Stimulated activated CD8-positive, alpha-beta memory T cell treated with anti-CD3 and anti-CD28 coated beads, Interleukin-2, amount 100 ng/mL, for 1 hour (primary cell): ENCODE measurements at regions not wholly inside any gene's neighbourhood (a gene's known extent, or its start where the extent isn't known, plus 50 kb on each side); places are given as distances from the start of the nearest gene placed in this dataset.

ENCODE experiments used
- DNase-seq, 2 donors: peaks; one replicate each; pipeline ENCODE4 v3.0.0-alpha.2; 2020; ENCODE audit warnings: low read depth in 2 of 2

DNA sequence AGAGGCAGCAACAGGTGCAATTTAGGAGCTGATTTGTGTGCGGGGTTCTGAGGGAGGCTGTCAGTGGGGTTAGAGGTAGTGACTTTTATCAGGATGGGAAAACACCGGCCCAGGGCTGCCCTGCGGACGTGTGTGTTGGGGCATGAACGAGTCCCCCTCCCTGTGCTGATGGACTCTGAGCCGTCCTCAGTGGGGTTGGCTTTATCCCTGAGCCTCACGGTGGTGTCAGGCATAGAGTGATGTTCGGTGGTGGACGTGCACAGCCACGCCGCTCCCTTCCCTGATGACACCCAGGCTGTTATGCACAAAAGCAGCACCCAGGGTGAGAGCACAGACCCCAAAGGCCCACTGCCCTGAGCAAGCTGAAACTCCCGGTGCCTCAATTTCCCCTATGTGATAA is 809.1 kb downstream of the BRD1 start:
- no peak for DNase-seq

DNA sequence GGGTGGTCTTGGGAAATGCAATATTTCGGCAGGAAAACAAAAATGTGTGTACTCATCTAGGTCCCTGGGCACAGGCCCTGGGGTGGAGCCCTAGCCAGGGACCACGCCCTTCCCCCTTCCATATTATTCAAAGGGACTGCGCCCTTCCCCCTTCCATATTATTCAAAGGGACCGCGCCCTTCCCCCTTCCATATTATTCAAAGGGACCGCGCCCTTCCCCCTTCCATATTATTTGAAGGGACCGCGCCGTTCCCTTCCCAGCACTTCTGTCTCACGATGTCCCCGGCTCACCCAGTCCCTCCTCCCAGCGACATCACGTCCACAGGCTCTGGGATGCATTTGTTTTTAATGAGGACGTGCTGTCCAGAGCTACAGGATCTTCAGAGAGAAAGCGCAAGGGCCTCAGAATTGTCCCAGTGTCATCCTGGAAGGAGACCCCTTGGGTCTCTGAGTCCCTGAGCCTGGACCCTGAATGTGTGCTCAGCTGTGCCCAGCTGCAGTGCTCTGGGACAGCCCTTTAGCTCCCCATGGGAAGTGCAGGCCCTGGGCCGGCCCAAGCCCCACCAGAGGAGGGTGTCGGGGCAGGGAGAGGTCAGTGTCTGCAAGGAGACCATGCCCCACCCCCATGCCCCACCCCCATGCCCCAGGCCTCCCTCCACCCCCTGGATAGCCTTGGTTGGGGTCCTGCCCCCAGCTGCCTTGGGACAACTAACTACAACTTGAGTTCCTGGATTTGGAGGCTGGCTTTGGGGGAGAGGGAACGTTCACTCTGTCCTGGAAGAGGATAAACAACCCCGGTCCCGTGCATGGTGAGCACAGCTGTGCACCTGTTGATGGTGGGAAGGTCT is 810.0 kb downstream of the BRD1 start:
- DNase-seq, result no peak

DNA sequence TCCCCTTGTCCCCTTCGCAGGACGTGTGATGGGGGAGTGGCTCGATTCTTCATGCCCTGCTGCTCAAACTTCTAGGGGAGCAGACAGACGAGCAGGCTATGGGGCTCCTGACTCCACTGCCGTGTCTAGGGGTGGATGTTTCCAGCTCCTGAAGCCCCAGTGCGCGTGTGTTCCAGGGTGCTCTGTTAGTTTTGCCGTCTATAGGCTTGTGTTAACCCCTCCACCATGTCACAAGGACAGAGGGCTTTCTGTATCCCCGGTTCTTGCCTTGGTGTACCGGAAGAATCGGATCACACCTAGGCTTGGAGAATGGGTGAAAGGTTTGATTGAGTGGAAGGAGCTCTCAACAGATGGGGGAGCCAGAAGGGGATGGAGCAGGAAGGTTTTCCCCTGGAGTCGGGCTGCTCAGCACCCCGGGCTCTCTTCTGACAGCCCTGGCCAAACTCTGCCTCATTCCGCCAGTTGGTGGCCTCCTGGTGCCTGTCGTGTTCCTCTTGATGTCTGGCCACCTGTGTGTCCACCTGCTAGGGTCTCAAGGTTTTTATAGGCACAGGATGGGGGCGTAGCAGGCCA is 810.7 kb downstream of the BRD1 start:
- no peak for DNase-seq

DNA sequence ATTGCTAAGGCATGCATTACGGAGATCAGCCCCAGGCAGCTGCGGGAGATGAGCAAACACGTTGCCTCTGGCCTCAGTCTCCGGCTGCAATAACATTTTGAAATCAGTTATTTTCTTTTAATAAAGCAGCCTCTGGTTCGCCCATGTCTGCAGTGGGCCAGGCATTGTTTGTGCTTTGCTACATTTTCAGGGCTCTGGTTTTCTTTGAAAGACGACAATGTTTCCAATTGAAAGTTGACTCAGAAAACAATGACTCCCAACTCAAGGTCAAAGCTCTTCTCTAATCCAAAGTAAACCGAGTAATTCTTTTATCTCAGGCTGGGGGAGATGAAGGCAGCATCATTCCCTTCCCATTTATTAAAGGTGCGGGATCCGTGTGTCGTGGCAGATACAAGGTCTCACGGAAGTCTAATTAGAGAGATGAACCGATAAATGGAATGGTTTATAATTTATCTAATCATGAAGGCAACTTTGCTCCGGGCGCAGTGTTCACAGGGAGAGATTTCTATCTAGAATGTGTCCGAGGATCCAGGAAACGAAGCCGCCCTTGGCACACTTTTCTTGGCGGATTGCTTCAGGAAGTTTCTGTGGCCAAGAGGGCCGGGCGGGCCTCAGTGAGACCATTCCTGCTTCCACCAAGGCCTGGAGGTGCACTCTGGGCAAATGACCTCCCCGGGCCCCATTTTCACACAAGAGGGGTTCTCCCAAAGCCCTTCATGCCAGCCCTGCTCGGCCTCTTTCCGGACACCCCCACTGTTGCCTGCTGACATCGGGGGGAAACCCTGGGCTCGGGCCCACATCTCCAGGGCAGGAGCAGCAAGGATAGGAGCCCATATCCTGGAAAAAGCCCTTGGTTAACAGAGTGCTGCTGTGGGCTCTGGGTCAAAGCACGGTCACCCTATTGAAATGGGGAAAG is 811.4 kb downstream of the BRD1 start:
- DNase-seq, result no peak

DNA sequence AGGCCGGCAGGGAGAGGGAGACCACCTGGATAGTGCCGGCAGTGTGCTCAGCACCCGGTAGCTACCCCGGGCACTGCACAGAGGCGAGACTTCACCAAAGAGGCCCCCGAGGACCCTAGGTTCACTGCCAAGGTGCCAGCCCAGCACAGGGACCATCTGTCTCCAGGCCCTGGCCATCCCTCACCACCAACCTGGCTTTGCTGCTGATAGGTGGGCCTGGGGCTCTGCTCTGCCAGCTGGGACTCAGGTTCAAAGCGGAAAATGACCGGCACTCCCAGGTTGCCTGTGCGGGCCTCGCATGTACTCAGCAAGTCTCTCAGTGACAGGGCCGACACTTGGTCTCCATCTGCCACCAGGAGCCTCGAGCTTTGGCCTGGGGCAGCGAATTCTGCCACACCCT is 812.2 kb downstream of the BRD1 start:
- DNase-seq, result no peak

DNA sequence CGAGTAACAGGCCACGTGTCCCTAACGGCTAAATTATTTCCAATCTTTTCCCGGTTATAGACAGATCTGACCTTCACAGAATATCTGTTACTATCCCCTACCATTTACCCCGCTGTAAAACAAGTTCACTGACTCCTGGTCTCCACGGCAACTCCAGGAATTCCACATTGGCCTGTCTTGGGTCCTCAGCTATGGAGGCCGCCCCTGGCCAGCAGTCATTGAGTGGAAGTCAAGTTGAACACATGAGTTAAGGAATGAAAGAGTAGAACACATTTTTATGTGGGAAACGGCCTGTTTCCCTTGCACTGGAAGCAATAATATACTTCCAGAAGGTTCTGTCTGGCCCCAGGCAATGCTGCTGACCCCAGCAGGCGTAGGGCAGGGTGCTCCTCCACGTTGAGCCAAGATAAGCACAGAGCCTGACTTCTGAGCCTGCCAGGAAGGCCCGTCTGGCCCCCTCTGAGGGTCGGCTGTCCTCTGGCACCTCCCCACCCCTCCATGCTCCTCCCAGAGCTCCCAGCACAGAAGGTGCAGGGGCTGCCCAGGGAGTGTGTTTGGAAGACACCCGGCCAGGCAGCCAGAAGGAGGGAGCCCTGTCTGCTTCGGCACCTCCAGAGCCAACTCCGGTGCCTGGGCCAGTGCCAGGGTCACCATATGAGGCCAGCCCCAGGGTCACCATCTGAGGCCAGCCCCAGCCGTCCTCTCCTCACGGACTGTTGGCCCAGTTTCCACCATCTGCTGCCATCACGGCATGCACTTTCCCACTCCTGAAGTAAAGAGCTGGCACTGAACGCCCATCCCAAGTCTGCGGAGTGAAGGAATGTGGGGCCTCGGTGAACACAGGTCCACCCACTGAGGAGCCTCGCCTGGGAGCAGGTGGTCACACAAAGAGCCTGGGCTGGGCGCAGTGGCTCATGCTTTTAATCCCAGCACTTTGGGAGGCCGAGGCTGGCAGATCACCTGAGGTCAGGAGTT is 813.2 kb downstream of the BRD1 start:
- no peak for DNase-seq

DNA sequence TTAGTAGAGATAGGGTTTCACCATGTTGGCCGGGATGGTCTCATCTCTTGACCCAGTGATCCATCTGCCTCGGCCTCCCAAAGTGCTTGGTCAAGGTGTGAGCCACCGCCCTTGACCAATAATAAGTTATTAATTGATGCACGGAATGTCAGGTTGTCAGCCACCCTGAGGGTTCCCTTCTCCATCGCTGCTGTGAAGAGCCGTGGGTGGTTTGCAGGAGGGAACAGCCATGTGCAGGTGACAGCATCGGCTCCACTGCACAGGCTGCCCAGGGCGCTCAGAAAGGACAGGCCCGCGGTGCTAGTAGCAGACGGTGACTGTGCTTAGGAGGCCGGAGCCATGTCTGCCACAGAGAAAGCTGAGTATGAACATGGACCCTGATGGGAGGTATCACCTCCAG is 814.0 kb downstream of the BRD1 start:
- DNase-seq, result no peak

DNA sequence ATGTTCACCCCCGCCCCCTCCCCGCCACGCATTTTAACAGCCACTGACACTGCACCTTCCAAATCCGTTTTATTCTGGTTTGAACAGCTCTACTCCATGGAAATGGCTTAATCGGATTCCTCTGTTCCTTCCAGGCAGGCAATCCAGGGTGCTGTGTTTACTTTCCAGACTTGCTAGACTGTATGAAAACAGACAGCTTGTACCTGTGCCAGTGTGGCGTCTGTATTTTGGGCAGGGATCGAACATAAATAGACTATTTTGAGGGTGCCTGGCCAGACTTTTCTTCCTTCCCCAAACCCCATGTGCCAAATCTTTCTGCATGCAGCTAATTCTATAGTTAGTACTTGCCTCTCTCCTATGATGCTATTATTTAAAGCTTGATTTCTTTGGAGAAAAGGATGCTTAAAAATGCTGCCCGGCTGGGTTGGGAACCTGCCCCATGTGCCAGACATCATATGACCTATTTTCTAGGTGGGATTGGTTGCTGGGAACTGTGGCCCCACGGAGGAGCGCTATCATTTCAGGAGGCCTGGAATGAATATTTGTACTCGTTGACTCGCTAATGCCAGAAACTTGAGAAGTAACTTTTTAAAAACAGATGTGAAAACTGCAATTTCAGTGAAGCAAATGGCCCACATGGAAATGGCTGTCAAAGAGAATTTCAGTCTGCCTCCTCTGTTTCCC is 814.8 kb downstream of the BRD1 start:
- DNase-seq, result no peak

DNA sequence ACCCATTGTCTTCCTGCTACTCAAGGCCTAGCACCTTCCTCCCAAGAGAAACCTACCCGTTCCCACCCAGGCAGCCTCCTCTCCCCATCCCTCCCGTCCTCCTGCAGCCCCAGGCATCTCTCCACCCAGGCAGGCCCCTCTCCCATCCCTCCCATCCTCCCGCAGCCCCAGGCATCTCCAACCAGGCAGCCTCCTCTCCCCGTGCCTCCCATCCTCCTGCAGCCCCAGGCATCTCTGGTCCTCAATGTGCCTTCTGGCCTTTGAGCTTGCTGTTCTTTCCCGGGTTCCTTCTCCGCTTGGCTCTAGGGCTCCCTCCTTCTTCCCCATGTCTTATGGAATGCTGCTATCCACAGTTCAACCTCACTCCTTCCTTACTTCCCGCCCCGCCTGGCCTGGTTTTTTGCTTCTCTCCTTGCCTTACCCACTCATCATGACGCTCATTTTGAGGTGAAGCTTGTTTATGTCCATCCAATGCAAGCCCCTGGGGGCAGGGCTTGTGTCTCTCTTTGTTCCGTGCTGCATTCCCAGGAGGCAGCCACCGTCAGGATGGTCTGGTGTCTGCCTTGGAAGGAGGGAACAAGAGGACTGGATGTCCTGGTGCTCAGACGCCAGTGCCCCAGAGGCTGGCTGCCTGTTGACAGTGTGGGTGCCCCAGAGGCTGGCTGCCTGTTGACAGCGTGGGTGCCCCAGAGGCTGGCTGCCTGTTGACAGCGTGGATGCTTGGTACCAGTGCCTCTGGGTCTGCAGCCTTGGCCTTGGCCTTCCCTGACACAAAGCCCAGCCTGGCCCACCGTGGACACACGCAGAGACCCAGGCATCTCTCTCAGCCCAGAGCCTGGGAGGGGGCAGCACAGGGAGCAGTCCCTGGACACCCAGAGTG is 815.7 kb downstream of the BRD1 start:
- DNase-seq, result no peak

DNA sequence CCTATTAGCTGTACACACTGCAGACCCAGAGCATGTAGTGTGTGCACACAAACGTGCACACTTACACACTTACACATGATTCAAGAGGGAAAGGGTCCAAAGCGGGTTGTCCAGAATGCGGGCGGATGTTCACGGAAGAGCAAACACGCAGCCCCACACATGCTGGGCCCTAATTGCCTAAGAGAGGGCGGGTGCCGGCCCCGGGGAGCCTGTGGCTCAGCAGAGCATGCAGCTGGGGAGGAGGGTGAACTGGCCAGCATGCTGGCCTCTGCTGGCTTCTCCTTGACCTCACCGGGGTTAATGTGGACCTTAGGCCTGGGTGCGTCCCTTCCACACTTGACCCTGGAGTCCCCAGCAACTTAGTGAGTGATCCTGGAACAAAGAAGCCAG is 816.3 kb downstream of the BRD1 start:
- DNase-seq, result no peak

DNA sequence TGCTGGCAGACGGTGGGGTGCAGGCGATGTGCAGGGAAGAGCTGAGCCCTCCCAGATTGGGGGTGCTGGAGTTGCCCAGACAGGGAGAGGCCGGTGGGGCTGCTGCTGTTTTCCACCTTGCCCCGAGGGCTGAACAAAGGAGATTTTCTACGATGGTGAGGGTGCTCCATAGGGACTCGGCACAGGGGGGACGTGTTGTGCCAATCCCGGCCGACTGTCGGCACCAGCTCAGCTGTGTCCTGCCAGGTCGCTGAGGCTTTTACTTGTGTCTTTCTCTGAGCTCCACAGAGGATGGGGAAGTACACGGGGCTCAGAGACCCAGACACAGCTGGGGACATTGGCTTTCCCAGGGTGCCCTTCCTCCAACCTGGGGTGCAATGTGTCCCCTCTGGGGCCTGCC is 816.8 kb downstream of the BRD1 start:
- no peak for DNase-seq

DNA sequence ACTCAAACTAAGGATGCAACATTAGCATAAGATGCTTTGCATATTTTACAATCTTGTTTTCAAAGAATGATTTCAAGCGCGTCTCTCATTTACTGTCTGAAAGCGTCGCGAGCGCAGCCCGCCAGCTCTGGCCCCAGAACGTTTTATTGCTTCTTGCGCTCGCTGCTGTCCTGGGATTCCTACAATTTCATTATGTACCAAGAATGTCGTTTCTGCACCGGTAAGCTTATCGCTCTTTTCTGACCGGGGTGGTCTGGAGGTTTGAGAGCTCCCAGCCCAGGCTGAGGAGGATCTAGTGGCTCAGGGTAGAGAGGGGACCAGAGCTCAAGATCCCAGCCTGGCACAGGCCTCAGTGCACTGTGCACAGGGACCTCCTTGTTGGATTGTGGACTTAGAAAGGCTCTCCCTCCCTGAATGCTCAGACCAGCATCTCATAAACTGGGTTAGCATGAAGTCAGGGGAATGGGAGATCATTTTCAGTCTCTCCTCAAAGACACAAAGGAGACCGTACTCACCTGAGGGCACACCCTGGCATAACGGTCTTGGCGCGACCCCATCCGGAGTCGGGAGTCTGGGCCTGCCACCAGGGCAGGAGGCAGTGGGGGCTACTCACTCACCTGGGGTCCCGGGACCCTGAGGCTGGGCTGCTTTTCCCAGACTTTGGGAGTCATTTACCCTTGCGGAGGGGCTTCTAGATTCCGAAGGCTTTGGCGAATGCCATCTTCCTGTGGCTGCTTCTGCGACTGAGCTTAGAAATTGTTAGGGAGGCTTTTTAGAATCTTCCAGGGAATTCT is 817.4 kb downstream of the BRD1 start:
- DNase-seq, result no peak

DNA sequence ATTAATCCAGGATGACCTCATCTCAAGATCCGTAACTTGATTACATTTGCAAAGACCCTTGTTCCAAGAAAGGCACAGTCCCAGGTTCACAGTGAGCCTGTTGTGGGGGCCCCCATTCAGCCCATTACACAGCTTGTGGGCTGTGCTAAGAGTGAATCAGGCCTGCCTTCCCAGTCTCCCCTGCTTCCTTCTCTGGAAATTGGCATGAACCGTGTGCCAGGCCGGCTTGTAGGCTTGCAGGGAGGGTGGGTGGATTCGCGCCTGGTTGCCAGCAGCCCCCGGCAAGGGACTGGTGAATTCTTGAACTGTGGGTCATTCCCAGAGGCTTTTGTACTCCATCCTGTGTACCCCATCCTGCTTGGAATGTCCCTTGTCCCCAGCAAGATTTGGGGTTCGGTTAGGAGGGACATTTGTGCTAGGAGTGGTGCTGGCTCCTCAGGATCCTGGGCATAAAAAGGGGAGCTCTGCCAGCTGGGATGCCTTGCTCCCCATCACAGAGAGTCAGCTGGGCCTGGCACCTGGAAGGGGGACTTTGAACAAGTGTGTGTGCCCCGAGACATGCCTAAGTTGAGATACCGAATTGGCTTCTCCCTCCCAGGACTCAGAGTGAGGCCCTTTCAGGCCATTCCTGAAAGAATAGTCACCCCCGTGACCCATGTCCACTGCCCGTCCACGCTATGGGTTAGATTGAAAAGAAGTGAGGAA is 818.2 kb downstream of the BRD1 start:
- no peak for DNase-seq

DNA sequence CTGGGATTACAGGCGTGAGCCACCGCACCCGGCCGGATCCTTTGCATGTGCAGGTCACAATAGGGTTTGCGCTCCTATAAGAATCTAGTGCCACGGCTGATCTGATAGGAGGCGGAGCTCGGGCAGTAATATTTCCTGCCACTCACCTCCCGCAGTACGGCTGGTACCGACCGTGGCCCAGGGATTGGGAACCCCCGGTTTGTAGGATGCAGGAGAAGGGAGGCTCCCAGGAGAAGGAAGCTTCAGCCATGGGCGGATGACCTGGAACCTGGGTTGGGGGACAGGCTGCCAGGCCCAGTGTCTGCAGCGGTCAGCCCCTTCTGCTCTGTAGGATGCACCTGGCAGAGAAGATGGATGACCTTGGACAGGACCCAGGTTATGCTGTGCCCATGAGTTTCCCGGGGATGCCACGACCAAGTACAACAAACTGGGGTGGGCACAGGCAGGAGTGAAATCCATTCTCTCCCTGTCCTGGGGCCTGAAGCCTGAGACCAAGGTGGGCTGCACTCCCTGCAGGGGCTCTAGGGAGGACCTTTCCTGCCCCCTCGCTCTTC is 818.9 kb downstream of the BRD1 start:
- no peak for DNase-seq

DNA sequence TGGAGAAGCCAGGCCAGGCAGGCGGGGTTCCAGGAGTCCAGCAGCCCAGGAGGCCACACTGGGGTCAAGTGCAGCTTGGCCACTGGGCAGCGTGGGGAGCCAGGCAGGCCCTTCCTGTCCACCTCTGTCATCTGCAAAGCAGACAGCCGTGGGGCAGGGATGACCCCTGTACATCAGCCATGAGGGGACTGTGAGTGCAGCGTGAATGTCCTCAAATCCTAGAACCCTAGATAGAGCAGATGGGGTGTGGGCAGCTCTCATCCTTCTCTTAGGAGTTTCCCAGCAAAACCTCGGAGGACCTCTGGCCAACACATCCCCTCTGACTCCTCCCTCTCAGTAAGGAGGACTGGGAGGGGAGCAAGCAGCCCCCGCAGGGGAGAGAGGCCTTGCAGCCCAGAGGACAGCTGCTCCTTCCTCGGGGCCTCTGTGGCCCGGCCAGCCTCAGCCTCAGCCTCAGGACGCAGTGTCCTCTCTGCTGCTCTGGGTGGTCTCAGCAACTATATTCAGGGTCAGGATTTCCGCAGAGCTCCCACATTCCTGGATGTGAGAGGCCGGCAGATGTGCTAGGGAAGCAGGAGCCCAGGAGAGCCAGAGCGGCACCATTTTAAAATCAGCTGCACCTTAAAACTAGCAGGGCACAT is 820.5 kb downstream of the BRD1 start:
- no peak for DNase-seq

DNA sequence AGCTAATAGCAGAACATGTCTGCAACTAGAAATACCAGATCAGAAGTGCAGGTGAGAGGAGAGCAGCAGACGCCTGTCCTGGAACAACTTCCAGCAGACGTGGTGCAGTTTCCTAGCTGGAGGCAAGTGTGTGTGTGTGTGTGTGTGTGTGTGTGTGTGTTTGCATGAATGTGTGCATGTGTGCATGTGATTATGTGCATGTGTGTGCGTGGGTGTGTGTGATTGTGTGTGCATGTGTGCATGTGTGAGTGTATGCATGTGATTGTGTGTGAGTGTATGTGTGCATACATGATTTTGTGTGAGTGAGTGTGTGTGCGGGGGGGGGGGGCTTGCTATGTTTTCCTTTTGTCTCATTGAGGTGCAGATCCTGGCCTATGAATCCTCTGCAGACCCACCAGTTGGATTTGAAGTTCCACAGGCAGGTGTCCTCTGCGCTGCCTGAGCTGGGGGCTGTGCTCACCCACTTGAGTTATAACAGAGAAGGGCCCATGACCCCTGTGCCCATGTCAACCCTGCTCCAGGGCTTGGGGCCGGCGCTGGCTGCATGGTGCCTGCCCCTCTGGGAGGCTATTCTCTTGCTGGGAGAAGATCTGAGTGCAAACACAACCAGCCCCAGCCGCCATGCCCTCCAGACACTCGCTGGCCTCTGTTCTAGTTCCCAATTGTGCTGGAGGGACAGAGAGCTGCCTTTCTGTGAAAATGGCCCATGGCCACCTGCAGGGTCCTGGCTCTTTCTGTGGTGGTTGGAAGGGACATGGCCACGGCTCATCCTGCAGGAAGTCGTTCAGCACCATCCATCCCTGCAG is 821.3 kb downstream of the BRD1 start:
- DNase-seq, result no peak

DNA sequence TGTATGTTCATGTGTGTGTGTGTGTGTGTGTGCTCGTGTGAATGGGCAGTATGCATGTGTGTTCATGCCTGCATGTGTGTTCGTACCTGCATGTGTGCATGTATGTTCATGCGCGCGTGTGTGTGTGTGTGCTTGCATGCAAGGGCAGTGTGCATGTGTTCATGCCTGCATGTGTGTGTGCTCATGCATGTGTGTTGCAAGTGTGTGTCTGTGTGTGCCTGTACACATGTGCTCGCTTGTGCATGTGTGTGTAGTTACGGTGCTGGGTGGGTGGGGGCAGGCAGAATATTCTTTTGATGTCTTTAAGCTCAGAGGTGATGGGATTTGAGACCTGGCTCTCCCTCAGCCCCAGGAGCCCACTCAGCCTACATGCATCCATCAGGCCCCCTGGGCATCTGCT is 822.1 kb downstream of the BRD1 start:
- no peak for DNase-seq
